ENCODE measurements at regions not wholly inside any gene's neighbourhood (a gene's known extent, or its start where the extent isn't known, plus 50 kb on each side); places are given as distances from the start of the nearest gene placed in this dataset.
"Not testable (repeated sequence)": the region's sequence is repeated elsewhere in the genome, so short reads cannot be mapped to it uniquely, and the experiment has no call there.

- Mint-ChIP-seq H3K27me3 (peaks cover 7% of the 10 kb centered on the region), H3K9me3 (no peaks in the 10 kb centered on the region), H3K27ac (no peak overlapping the region), H3K4me3 (no peak overlapping the region), H3K4me1 (ENCODE audit: low read depth) (peaks cover 16% of the 10 kb centered on the region), H3K36me3 (ENCODE audit: low read depth) (no peaks in the 10 kb centered on the region)
- no peak for DNase-seq
Observed at GRCh38 chr20:19824861-19825260, 66.8 kb downstream of the RIN2 start.

- no peak overlapping the region for H3K4me3 Mint-ChIP-seq
- H3K4me1 Mint-ChIP-seq (ENCODE audit: low read depth), result peaks cover 16% of the 10 kb centered on the region
- H3K9me3 Mint-ChIP-seq, result no peaks in the 10 kb centered on the region
- DNase-seq, result no peak
- H3K27ac Mint-ChIP-seq, result no peak overlapping the region
- peaks cover 15% of the 10 kb centered on the region for H3K27me3 Mint-ChIP-seq
- no peaks in the 10 kb centered on the region for H3K36me3 Mint-ChIP-seq (ENCODE audit: low read depth)
Observed at GRCh38 chr20:19826179-19826914, 68.3 kb downstream of the RIN2 start.

DNA sequence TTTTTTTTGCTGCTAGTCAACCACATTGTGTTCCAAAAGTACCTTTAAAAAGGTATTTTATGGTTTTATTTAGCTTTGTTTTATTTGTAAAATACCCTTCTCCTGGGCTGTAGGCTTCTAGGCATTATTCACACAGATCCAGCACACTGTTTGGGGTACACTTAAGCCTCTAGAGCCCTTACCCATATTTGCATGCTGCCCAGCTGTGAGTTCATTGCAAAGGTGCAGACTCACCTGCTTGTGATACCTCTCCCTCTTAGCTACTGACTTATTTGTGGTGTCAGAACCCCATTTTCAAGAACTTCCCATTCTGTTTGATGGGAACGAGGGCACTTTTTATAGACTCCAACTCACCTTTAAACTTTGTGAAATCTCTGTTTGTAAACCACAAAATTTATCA, 69.8 kb downstream of the RIN2 start:
- Mint-ChIP-seq H3K27ac (no peak overlapping the region), H3K36me3 (ENCODE audit: low read depth) (no peaks in the 10 kb centered on the region), H3K4me1 (ENCODE audit: low read depth) (peaks cover 23% of the 10 kb centered on the region), H3K4me3 (no peak overlapping the region), H3K9me3 (no peaks in the 10 kb centered on the region), H3K27me3 (peaks cover 22% of the 10 kb centered on the region)
- DNase-seq, result no peak

DNA sequence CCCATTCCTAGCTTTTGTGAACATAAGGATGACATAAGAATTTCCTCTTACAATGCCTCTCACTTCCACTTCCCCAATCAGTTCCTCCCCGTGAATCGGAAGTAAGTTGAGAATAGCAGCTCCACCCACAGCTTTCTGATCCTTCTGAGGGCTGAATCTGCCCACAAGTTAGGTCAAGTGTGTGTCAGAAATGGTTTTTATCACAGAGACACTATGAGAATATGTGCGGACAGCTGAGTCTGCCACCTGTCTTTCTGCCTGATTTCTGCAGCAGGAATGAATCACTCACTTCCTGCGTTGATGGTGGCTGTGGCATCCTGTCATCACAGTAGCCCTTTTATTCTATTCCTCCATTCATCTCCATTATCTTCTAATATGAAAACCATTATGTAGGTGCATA, 70.2 kb downstream of the RIN2 start:
- no peak overlapping the region for H3K27ac Mint-ChIP-seq
- no peaks in the 10 kb centered on the region for H3K36me3 Mint-ChIP-seq (ENCODE audit: low read depth)
- H3K4me3 Mint-ChIP-seq, result no peak overlapping the region
- DNase-seq, result no peak
- no peaks in the 10 kb centered on the region for H3K9me3 Mint-ChIP-seq
- peaks cover 22% of the 10 kb centered on the region for H3K27me3 Mint-ChIP-seq
- peaks cover 26% of the 10 kb centered on the region for H3K4me1 Mint-ChIP-seq (ENCODE audit: low read depth)

- no peak overlapping the region for H3K27ac Mint-ChIP-seq
- DNase-seq, result no peak
- H3K9me3 Mint-ChIP-seq, result no peaks in the 10 kb centered on the region
- no peaks in the 10 kb centered on the region for H3K36me3 Mint-ChIP-seq (ENCODE audit: low read depth)
- no peak overlapping the region for H3K4me3 Mint-ChIP-seq
- H3K4me1 Mint-ChIP-seq (ENCODE audit: low read depth), result peaks cover 29% of the 10 kb centered on the region
- H3K27me3 Mint-ChIP-seq, result peaks cover 34% of the 10 kb centered on the region
Observed at GRCh38 chr20:19830211-19830785, 72.2 kb downstream of the RIN2 start.

- Mint-ChIP-seq H3K27ac (no peak overlapping the region), H3K9me3 (no peaks in the 10 kb centered on the region), H3K36me3 (ENCODE audit: low read depth) (no peaks in the 10 kb centered on the region), H3K4me3 (no peak overlapping the region), H3K4me1 (ENCODE audit: low read depth) (peaks cover 28% of the 10 kb centered on the region), H3K27me3 (peaks cover 30% of the 10 kb centered on the region)
- DNase-seq, result no peak
Observed at GRCh38 chr20:19832875-19833274, 74.8 kb downstream of the RIN2 start.

- Mint-ChIP-seq H3K36me3 (ENCODE audit: low read depth) (no peaks in the 10 kb centered on the region), H3K4me1 (ENCODE audit: low read depth) (peaks cover 23% of the 10 kb centered on the region), H3K27me3 (peaks cover 30% of the 10 kb centered on the region), H3K27ac (no peak overlapping the region), H3K9me3 (no peaks in the 10 kb centered on the region), H3K4me3 (no peak overlapping the region)
- DNase-seq, result no peak
Observed at GRCh38 chr20:19833395-19833794, 75.3 kb downstream of the RIN2 start.

GRCh38 chr20:19834287-19834686, 76.2 kb downstream of the RIN2 start:
- Mint-ChIP-seq H3K27ac (no peak overlapping the region), H3K9me3 (no peaks in the 10 kb centered on the region), H3K36me3 (ENCODE audit: low read depth) (no peaks in the 10 kb centered on the region), H3K4me1 (ENCODE audit: low read depth) (peaks cover 14% of the 10 kb centered on the region), H3K27me3 (peaks cover 30% of the 10 kb centered on the region), H3K4me3 (no peak overlapping the region)
- DNase-seq, result no peak

DNA sequence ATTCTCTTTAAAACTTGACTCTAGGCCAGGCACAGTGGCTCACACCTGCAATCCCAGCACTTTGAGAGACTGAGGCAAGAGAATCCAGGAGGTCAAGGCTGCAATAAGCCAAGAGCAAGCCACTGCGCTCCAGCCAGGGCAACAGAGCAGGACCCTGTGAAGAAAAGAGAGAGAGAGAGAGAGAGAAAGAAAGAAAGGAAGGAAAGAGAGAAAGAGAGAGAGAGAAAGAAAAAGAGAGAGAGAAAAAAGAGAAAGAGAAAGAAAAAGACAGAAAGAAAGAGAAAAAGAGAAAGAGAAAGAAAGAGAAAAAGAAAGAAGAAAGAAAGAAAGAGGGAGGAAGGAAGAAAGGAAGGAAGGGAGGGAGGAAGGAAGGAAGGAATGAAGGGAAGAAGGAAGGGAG, 76.7 kb downstream of the RIN2 start:
- DNase-seq, result no peak
- Mint-ChIP-seq H3K4me1 (ENCODE audit: low read depth) (peaks cover 13% of the 10 kb centered on the region), H3K9me3 (no peaks in the 10 kb centered on the region), H3K27me3 (peaks cover 30% of the 10 kb centered on the region), H3K36me3 (ENCODE audit: low read depth) (no peaks in the 10 kb centered on the region), H3K27ac (no peak overlapping the region), H3K4me3 (no peak overlapping the region)

GRCh38 chr20:19835533-19836222, 77.6 kb downstream of the RIN2 start:
- Mint-ChIP-seq H3K36me3 (ENCODE audit: low read depth) (no peaks in the 10 kb centered on the region), H3K4me3 (no peak overlapping the region), H3K27ac (no peak overlapping the region), H3K27me3 (peaks cover 27% of the 10 kb centered on the region), H3K4me1 (ENCODE audit: low read depth) (peaks cover 13% of the 10 kb centered on the region), H3K9me3 (no peaks in the 10 kb centered on the region)
- DNase-seq, result no peak

- H3K4me3 Mint-ChIP-seq, result no peak overlapping the region
- H3K27ac Mint-ChIP-seq, result no peak overlapping the region
- no peak for DNase-seq
- H3K27me3 Mint-ChIP-seq, result peaks cover 12% of the 10 kb centered on the region
- peaks cover under 1% of the 10 kb centered on the region for H3K4me1 Mint-ChIP-seq (ENCODE audit: low read depth)
- H3K36me3 Mint-ChIP-seq (ENCODE audit: low read depth), result no peaks in the 10 kb centered on the region
- no peaks in the 10 kb centered on the region for H3K9me3 Mint-ChIP-seq
Observed at GRCh38 chr20:19838468-19838867, 80.4 kb downstream of the RIN2 start.

GRCh38 chr20:19839053-19839452, 81.0 kb downstream of the RIN2 start:
- Mint-ChIP-seq H3K36me3 (ENCODE audit: low read depth) (no peaks in the 10 kb centered on the region), H3K27ac (no peak overlapping the region), H3K27me3 (peaks cover 7% of the 10 kb centered on the region), H3K9me3 (no peaks in the 10 kb centered on the region), H3K4me1 (ENCODE audit: low read depth) (no peaks in the 10 kb centered on the region), H3K4me3 (no peak overlapping the region)
- no peak for DNase-seq

DNA sequence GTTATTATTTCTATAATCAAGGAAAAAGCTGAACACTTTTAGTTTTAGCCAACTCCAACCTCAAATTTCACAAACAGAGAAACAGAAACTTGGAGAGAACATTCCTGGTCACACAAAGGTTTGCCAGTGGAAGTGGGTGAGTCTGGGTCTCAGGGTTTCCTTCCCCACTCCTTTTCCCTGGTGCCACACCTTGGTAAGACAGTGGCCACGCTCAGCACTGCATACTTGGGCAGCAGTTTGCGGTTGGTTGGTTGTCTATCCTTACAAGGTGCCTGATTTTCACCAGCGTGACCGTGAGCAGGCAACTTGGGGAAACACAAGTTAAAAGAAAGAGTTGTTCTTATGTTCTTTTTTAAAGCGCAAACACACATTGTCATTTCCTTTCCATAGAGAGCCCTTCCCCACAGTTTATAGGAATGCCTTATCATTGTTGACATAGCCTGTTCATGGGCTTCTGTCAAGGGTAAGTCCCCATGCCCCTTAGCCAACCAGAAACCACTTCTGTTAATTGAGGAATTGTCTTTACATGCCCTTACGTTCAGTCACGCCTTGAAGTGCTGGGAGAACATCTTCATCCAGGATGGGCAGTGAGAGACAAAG, 82.2 kb downstream of the RIN2 start:
- no peak for DNase-seq
- H3K27me3 Mint-ChIP-seq, result peaks cover 4% of the 10 kb centered on the region
- no peak overlapping the region for H3K4me3 Mint-ChIP-seq
- H3K9me3 Mint-ChIP-seq, result no peaks in the 10 kb centered on the region
- no peaks in the 10 kb centered on the region for H3K36me3 Mint-ChIP-seq (ENCODE audit: low read depth)
- H3K27ac Mint-ChIP-seq, result no peak overlapping the region
- no peaks in the 10 kb centered on the region for H3K4me1 Mint-ChIP-seq (ENCODE audit: low read depth)

- Mint-ChIP-seq H3K9me3 (no peaks in the 10 kb centered on the region), H3K36me3 (ENCODE audit: low read depth) (no peaks in the 10 kb centered on the region), H3K4me3 (no peak overlapping the region), H3K4me1 (ENCODE audit: low read depth) (no peaks in the 10 kb centered on the region), H3K27ac (no peak overlapping the region), H3K27me3 (peaks cover 17% of the 10 kb centered on the region)
- no peak for DNase-seq
Observed at GRCh38 chr20:19841740-19842139, 83.7 kb downstream of the RIN2 start.

- not testable (repeated sequence) for H3K9me3 Mint-ChIP-seq; H3K4me1 Mint-ChIP-seq (ENCODE audit: low read depth); DNase-seq; H3K27ac Mint-ChIP-seq; H3K36me3 Mint-ChIP-seq (ENCODE audit: low read depth); H3K4me3 Mint-ChIP-seq
- H3K27me3 Mint-ChIP-seq, result peaks cover 32% of the 10 kb centered on the region
Observed at GRCh38 chr20:19844850-19845249, 86.8 kb downstream of the RIN2 start.

All from activated T-cell treated with anti-CD3 and anti-CD28 coated beads, Interleukin-2, amount 50 U/mL, for 24 hours (primary cell).